ENCODE measurements at regions not wholly inside any gene's neighbourhood (a gene's known extent, or its start where the extent isn't known, plus 50 kb on each side); places are given as distances from the start of the nearest gene placed in this dataset.

- no peak for TF ChIP-seq CTCF (IDR thresholded peaks at IDR 0.05)
- no peak for TF ChIP-seq POLR2A (IDR thresholded peaks at IDR 0.05)
These were observed 278.2 kb downstream of the BCL11B start for GRCh38 chr14:98993818-98994217.

All from prostate gland (tissue), 2 donors.